GM19035 (cell line): ENCODE measurements at regions not wholly inside any gene's neighbourhood (a gene's known extent, or its start where the extent isn't known, plus 50 kb on each side); places are given as distances from the start of the nearest gene placed in this dataset.

Experiments used
- ATAC-seq: cut with Tn5 transposase; IDR thresholded peaks from one replicate; pipeline ENCODE4 v1.9.1; 2021; ENCODE audit not compliant: unreplicated experiment

GRCh38 chr14:43207189-43207588 lies 1299.9 kb downstream of the FSCB start:
- no peak for ATAC-seq

DNA sequence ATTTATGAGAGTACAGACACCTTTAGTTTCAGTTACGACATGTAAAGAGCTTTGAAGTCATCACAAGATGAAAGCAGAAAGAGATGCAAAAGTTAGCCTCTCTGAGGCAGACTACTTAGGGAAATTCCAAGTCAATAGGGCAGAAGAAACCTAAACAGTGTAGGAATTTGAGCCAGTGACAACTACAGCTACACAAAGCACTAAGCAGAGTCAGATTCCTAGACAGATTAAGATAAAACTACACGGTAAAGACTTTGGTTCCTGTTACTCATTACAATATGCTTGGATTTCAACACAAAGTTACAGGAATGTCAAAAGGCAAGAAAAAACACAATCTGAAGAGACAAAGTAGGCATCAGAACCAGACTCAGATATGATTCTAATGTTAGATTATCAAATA lies 1302.3 kb downstream of the FSCB start:
- ATAC-seq, result no peak

DNA sequence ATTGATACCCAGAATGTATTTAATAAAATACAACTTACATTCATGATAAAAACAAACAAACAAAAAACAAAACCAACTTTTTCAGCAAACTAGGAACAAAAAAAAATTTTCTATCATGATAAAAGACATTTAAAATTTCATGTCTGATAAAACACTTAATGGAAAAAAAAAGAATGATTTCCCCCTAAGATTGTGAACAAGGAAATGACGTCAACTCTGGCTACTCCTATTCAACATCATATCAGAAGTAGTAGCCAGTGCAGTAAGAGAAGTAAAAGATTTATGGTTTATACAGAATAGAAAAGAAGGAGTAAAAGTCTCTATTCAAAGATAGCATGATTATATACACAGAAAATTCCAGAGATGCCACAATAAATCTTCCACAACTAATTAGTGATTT lies 1306.6 kb downstream of the FSCB start:
- no peak for ATAC-seq

GRCh38 chr14:43198465-43198864 lies 1308.6 kb downstream of the FSCB start:
- ATAC-seq, result no peak

GRCh38 chr14:43184540-43184939 lies 1322.5 kb downstream of the FSCB start:
- ATAC-seq, result no peak

DNA sequence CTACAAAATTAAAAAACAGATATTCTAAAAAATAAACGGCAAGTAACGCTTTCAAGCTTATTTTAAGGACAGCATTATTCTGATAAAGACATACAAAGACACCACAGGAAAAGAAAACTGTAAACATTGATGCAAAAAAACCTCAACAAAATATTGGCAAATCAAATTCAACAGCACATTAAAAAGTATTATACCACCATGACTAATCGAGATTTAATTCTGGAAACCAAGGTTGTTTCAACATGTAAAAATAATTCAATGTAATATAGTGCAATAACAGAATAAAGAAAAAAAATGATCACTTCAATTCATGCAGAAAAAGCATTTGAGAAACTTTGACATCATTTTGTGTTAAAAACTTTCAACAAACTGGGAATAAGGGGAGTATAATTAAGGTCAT lies 1323.2 kb downstream of the FSCB start:
- no peak for ATAC-seq

GRCh38 chr14:43175896-43176295 lies 1331.2 kb downstream of the FSCB start:
- ATAC-seq, result no peak

DNA sequence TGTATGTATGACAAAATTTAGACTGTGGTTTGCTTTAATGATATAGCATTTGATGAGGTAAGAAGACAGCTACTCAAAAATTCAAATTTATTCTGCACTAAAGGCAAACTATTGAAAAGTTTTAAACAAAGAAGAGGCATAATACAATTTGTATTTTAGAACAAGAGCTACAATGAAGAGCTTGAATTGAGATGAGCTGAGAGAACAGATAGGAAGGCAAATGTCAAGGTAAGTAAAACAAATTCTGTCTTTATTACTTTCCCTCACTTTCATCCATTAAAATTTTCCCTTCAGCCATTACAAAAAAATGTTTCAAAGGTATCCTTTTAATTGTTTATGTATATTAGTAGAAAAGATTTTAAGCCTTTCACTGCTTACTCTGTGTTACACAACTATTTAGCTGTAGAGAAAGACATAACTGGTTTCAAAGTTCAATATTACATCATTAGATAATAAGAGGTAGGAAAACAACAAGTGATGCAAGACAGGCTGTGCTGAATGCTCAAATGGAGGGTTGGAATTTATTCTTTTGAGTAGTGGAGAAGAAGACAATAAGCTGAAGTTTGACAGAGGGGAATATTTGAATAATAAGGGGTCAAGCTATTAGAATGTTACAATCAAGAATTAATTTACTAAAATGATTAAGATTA lies 1334.1 kb downstream of the FSCB start:
- no peak for ATAC-seq

DNA sequence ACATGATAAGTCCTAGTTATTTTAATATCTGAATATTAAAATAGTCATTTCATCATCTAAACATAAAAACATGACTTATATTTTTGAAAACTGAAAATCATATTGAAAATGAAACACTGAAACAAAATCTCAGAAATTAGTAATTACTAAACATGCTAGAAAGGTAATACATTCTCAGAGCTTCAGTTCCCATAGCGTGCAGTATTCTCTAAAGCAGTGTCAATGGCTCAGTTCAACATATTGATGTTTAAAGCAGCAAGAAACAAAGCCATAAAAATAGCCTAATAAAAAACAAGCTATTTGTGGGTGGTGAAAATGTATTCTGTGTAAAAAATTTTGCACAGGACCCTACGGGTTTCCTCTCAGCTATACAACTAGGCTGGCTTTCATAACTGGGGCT lies 1337.4 kb downstream of the FSCB start:
- no peak for ATAC-seq

GRCh38 chr14:43168371-43168925 lies 1338.6 kb downstream of the FSCB start:
- ATAC-seq, result no peak

DNA sequence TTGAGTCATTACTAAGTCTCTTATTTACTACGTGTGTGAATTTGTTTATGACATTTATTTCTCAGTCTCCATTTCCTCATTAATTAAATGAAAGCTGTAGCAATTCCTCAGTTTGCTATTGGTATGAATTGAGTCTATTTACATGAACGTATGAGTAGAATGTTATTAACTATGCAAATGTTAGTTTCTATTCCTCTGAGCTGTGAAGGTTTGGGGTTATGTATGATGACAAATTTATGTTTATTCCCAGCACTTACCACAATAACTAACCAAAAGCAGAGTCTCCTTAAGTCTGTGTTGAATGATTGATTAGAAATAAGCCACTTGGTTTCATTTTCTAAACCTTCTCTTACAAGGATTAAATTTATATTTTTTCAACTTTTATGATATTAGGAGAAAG lies 1340.9 kb downstream of the FSCB start:
- ATAC-seq, result no peak

DNA sequence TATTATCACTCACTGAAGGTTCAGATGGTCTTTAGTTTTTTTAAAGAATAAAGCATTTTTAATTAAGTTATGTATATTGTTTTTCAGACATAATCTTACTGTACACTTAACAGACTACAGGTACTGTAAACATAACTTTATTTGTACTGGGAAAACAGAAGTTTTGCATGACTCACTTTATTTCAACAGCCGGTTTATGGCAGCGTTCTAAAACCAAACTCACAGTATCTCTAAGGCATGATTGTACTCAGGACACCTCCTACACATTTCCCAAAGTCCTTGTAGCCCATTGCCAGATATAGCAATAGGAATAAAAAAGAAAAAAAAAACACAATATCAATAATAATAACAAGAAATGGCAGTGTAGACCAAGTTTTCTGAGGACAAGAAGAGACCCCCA lies 1341.4 kb downstream of the FSCB start:
- ATAC-seq, result no peak

GRCh38 chr14:43161477-43161876 lies 1345.6 kb downstream of the FSCB start:
- ATAC-seq, result no peak

GRCh38 chr14:43157661-43158060 lies 1349.4 kb downstream of the FSCB start:
- ATAC-seq, result no peak

DNA sequence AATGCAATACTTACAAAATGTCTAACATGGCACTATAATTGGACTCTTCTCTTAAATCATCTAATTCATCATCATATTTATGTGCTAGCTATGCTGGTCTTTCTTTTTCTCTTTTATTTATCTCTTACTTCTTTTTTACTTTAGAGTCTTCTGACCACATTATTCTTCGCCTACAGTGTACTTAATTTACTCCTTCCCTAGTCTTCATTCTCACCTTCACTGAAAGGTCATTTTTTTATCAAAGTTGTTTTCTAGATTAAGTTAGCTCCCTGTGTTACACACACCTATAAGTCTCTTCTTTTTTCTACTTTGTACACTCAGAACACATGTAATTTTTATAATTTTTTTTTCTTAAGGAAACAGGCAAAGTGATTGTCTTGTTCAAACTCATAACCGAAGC lies 1351.2 kb downstream of the FSCB start:
- ATAC-seq, result no peak

DNA sequence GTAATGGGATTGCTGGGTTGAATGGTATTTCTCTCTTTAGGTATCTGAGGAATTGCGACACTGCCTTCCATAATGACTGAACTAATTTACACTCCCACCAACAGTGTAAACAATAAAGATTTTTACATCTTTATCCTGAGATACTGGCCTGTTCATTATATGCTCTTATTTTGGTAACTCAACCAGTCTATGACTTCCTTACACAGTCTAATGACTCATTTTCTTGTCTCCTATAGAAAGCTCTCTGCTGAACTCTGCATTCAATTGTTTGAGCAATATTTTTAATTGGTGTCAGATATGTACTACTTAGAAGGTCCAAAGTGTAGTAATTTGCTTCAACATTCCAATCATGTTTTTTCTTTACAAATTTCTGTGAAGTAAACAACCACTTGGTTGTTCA lies 1351.8 kb downstream of the FSCB start:
- ATAC-seq, result no peak

DNA sequence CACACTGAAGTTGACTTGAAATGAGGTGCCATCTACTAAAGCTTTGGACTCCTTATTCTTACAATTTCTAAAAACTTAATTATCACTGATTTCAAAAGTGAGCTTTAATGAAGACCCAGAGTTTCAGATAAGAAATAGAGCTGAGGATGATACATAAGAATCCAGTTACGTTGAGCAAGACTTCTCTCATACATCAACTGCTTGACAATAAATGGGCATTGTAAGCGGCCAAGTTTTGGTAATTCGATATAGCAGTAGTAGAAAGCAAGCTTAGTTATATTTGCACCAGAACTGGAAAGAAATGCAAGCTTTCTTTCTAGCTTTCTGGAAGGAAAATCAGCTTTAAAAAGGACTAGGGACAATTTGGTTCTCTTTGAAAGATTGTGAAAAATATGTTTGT lies 1359.6 kb downstream of the FSCB start:
- no peak for ATAC-seq

- no peak for ATAC-seq
These were observed 1361.7 kb downstream of the FSCB start for GRCh38 chr14:43145361-43145760.

- ATAC-seq, result no peak
These were observed 1364.0 kb downstream of the FSCB start for GRCh38 chr14:43143106-43143505.

DNA sequence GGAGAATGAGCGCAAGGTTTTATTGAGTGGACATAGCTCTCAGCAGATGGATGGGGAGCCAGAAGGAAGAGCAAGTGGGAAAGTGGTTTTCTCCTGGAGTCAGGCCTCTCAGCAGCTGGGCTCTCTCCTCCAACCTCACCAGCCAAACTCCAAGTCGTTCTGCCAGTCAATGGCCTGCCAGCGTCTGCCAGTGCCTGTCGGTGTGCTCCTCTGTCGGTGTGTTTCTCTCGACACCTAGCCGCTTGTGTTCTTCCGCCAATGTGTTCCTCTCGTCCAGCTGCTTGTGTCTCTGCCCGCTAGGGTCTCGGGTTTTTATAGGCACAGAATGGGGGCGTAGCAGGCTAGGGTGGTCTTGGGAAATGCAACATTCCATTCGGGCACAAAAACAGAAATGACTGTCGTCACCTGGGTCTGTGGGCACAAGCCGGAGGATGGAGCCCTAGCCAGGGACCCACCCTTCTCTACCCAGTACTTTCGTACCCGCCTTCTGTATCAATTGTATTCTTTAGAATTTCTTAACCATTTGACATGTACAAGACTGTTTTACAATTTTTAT lies 1365.4 kb downstream of the FSCB start:
- ATAC-seq, result no peak

GRCh38 chr14:43140453-43140852 lies 1366.6 kb downstream of the FSCB start:
- no peak for ATAC-seq

GRCh38 chr14:43135877-43136411 lies 1371.1 kb downstream of the FSCB start:
- no peak for ATAC-seq

DNA sequence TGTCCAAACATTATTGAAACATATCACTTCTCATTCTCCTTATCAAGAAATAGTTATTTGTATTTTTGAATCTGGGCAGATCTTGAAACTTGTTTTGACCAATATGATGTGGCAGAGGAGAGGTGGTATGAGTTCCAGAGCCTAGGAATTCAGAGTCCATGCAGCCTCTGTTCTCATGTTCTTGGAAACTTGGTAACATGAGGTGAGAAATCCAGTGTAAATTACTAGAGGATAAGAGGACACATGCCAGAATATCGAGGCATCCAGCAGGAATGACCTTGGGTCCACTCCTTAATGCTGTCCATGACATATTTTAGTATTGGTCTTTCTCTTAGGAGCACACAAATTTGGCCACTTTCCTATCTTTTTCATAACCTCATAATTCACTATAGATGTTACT lies 1374.6 kb downstream of the FSCB start:
- ATAC-seq, result no peak
